ENCODE measurements at regions not wholly inside any gene's neighbourhood (a gene's known extent, or its start where the extent isn't known, plus 50 kb on each side); places are given as distances from the start of the nearest gene placed in this dataset.
A peak's percentile ranks its signal among the peaks of the same experiment; 100 is the strongest.
"Not testable (repeated sequence)": the region's sequence is repeated elsewhere in the genome, so short reads cannot be mapped to it uniquely, and the experiment has no call there.

DNA sequence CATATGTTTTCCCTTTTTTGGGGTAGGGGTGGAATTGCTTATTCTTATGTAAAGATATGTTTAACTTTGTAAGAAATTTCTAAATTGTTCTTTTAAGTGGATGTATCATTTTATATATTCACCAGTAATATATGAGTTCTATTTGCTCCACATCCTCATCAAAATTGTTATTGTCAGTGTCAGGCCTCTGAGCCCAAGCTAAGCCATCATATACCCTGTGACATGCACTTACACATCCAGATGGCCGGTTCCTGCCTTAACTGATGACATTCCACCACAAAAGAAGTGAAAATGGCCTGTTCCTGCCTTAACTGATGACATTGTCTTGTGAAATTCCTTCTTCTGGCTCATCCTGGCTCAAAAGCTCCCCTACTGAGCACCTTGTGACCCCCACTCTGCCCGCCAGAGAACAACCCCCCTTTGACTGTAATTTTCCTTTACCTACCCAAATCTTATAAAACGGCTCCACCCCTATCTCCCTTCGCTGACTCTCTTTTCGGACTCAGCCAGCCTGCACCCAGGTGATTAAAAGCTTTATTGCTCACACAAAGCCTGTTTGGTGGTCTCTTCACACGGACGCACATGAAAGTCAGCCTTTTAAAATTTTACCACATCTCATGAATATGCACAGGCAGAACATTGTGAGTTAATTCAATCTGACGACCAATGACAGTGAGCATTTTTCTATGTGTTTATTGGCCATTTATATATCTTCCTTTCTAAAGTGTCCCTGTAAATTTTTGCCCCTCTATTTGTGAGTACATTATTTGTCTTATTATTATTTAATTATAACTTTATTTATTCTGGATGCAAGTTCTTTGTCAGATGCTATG lies 176.8 kb downstream of the CDC14C start:
- not testable (repeated sequence) for DNase-seq (ENCODE audit: low spot score)

- no peak for DNase-seq (ENCODE audit: low spot score)
These were observed 178.1 kb downstream of the CDC14C start for GRCh38 chr7:49102411-49102810.

DNA sequence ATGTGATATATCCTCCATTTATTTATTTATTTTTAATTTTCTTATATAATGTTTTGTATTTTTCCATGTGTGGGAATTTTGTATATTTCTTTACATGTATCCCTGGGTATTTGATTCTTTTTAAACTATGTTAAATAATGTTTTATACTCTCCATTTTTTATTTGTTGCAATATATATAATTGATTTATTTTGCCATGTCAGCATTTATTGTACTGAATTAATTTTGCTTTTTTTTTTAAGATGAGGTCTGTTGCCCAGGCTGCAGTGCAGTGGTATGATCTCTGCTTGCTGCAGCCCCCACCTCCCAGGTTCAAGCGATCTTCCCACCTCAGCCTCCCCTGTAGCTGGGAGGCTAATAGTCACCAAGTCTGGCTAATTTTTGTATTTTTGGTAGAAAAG lies 187.4 kb downstream of the CDC14C start:
- no peak for DNase-seq (ENCODE audit: low spot score)

- DNase-seq (ENCODE audit: low spot score): no peak
These were observed 187.9 kb downstream of the CDC14C start for GRCh38 chr7:49112222-49112621.

DNA sequence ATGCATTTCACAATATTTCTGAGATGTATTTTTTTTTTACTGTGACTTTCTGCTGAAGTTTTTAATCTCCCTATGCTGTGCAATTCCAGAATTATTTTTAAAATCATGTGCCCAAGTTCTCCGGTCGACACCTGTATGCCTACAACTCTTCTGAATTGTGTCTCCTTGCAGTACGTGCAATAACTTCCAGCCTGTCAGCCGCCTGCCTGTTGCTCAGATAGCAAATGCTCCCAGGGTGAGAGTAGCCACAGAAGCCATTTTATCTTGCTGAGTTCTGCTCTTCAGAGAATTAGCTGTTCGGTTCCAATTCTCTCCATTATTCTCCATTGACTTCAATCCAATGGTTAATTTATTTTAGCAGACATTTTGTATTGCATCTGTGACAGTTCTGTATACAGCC lies 188.3 kb downstream of the CDC14C start:
- DNase-seq (ENCODE audit: low spot score): no peak

DNA sequence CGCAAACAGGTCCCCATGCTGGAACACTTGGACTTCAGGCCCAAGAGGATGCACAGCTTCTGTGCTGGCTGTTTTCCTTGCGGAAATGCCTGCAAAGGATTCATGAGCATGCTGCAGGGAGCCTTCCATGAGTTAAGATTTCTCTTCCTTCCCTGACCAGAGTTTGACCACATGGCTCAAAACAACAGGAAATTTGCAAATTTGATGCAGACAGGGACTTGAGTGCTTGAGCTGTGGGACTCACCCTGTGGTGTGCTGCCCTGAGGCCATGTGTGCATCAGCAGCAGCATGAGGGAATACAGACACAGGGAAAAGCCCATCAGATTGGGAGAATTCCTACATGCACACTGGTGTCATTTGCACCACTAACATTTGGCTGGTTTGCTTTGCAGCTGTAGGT lies 195.4 kb downstream of the CDC14C start:
- DNase-seq (ENCODE audit: low spot score): no peak

- no peak for DNase-seq (ENCODE audit: low spot score)
These were observed 200.9 kb downstream of the CDC14C start for GRCh38 chr7:49125246-49125645.

GRCh38 chr7:49127359-49127913 lies 203.1 kb downstream of the CDC14C start:
- DNase-seq (ENCODE audit: low spot score): no peak

DNA sequence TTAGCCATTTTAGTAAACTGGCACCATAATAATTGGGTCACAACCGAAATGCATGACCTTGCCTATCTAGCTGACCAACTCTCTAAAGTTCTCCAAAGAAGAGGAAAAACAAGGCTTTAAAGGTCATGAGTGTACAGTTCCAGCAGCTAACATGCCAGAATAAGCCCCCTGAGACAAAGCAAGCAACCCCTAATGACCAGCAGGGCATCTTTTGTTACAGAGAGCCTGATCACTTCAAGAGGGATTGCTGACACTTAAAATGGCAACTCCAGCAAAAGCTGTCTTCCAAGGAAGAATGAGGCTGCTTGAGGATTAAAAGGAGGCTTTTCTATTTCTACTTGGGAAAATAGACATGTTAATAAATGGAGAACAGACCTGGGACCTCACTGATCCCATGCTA lies 213.6 kb downstream of the CDC14C start:
- no peak for DNase-seq (ENCODE audit: low spot score)

- no peak for DNase-seq (ENCODE audit: low spot score)
These were observed 226.1 kb downstream of the CDC14C start for GRCh38 chr7:49150486-49150885.

- DNase-seq (ENCODE audit: low spot score): no peak
These were observed 226.8 kb downstream of the CDC14C start for GRCh38 chr7:49151146-49151545.

DNA sequence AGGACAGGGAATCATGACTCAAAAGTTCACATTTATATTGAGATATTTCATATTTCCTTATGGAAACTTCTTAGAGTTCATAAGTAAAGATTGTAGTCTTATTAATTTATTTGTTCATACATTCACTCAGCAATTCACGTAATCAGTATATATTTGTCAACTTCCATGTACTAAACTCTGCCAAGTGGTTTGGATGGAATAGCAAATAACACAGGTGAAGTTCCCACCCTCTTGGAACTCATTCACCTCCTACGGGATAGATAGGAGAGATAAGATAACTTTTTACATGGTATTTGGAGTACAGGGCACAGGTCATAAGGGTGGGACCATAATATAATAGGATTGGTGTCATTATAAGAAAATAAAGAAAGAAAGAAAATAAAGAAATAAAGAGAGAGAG lies 234.0 kb downstream of the CDC14C start:
- no peak for DNase-seq (ENCODE audit: low spot score)

DNA sequence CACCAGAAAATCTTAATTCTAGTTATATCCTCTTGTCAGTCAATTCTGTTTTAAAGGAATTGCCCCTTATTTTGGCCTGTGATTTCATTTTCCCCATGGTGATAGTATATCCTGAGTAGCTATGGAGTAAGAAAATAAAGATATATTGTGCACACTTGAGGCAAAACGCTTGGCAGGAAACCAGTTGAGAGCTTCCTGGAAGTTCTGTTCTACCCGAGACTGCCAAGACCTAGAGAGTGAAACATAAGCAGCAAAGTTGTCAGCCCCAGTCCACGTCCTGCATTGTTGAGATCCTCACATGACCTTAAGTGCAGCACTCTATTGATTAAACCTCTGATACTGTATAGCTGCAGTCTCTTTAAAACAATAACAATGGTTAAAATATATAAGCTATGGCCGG lies 235.2 kb downstream of the CDC14C start:
- DNase-seq (ENCODE audit: low spot score): no peak

- DNase-seq (ENCODE audit: low spot score): peak; percentile 0
These were observed 242.1 kb downstream of the CDC14C start for GRCh38 chr7:49166441-49166840.

- no peak for DNase-seq (ENCODE audit: low spot score)
These were observed 248.3 kb downstream of the CDC14C start for GRCh38 chr7:49172639-49173038.

GRCh38 chr7:49174396-49174795 lies 250.0 kb downstream of the CDC14C start:
- no peak for DNase-seq (ENCODE audit: low spot score)

- no peak for DNase-seq (ENCODE audit: low spot score)
These were observed 263.4 kb downstream of the CDC14C start for GRCh38 chr7:49187543-49188268.

DNA sequence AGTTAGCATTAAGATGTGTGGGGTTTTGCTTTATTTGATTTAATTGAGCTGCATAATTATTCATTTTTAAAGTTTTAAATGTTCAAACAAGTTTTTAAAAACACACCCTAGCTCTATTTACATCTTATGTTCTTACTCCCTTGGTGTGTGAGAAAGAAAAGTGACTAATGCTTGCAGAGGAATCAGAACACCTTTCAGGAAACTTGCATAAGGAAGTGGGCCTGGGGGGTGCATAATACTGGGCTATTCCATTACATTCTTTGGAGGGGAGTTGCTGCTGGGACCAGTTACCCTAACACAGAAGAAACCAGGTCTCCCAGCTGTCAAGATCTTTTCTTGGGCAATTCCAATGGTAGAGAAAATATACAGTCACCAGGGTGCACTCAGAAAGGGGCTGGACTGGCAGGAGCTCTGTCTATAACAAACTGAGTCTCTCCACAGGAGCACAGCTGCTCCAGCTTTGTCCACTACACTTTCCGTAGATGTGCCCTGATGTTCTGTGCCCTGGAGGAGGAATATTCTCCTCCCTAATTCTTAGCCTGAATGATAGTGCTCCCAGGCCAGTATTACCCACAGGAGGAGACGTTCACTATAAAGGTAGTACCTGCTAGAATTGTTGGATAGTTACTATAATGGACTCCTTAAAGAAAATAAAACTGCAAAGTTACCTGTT lies 304.2 kb downstream of the CDC14C start:
- DNase-seq (ENCODE audit: low spot score): no peak

DNA sequence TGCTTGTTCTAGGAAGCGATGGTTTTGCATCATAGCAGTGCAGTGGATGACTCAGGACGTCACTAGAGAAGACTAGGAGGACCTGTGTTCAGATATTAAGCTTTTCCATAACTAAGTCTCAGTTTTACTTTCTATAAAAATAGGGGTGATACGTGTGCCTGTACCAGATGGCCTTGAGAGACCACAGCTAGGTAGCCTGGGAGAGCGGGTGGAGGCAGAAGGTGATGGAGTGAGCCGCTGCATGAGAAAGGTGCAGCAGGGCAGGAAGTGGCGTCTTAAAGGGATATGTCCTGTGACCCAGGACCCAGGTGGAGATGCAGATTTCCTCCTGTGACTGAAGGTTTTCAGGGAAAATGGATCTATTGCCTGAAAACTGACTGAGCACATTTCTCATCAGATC lies 304.9 kb downstream of the CDC14C start:
- DNase-seq (ENCODE audit: low spot score): no peak

- DNase-seq (ENCODE audit: low spot score): no peak
These were observed 319.2 kb downstream of the CDC14C start for GRCh38 chr7:49243521-49243920.

DNA sequence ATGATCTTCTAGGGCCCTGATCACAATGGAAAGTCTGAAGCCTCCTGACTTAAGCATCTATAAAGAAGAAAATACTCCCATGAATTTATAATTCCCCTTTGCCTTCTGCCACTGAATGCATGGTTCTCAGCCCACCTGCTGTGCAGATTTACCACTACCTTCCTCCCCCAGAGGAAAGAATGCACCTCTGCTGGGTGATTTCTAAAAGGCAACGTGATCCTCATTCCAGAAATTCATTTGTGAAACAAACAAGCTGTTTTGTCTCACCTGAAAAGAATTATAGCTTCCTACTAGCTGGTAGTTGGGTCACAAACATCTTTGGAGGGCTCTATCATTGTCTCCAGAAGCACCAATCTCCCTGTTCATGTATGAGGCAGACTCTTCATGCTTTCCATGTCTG lies 320.2 kb downstream of the CDC14C start:
- no peak for DNase-seq (ENCODE audit: low spot score)

DNA sequence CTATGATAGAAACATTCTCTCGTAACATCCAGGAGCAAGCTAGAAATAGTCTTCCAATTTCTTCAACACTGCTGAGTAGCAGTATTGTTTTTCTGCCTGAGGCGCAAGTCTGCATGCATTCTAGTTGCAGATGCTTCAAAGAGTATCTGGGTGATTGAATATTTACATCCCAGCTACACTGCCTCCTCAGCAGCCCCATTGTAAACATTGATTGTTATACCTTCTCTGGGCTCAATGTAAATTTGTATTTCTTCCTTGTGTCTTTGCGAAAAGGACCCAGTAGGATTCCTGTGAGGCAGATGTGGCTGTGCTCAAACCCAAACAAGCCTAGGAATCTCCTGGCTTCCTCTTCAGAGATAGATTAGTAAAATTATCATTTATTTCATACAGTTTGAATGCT lies 320.7 kb downstream of the CDC14C start:
- DNase-seq (ENCODE audit: low spot score): no peak

DNA sequence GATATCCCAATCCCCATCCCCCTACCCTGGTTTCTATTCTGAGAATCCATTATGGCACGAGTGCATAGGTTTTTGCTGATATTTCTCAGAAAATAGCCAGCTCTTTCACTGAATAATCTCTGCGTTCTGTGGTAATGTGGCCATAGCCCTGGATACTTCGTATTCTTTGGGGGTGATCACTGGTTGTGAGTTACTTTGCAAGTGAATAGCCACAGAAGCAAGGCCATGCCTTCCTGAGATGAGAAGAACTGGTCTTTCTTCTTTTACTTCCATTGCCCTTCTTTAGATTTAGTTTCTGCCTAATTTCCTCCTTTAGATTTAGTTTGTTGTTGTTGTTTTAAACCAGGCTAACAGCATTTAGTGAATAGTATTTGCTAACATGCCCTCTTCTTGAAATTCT lies 323.4 kb downstream of the CDC14C start:
- DNase-seq (ENCODE audit: low spot score): no peak

Measured in activated CD4-positive, alpha-beta T cell treated with anti-CD3 and anti-CD28 coated beads, Interleukin-2, Interleukin-4, amounts not matched to agents 100 ng/mL and 50 ng/mL, durations not matched to agents 16 hours and 8 hours (primary cell).